IMR-90 (cell line): ENCODE measurements at regions not wholly inside any gene's neighbourhood (a gene's known extent, or its start where the extent isn't known, plus 50 kb on each side); places are given as distances from the start of the nearest gene placed in this dataset.

ENCODE experiments used
- ATAC-seq: fragments of 200-7000 bp; cut with Tn5 transposase; 2 replicates; pipeline ENCODE4 v1.9.1; 2020; ENCODE audit warnings: low read depth, mild to moderate bottlenecking, moderate library complexity
- BruUV-seq: library from RNA; stranded (reverse); fragments of 400-500 nt; replicated peaks from 2 replicates; lab custom pipeline; 2021; lab: Mats Ljungman, UMichigan
- CTCF ChIA-PET: fragments of 300-600 bp; formaldehyde crosslinking; extraction: SDS; loops from one replicate; lab custom pipeline; 2021; ENCODE audit warnings: antibody characterized with exemption; lab: Yijun Ruan, JAX
- POLR2A ChIA-PET: fragments of 300-600 bp; sonication (Branson Sonifier 250); formaldehyde crosslinking; loops from one replicate; lab custom pipeline; 2022; ENCODE audit warnings: antibody characterized with exemption; ENCODE audit not compliant: unreplicated experiment; lab: Charles Lee
- DNase-seq: peaks from one replicate; pipeline ENCODE4 v3.0.0; 2013
- H2AFZ ChIP-seq: replicated peaks from 2 replicates; pipeline ENCODE3; 2013; ENCODE audit warnings: low read length, mild to moderate bottlenecking; ENCODE audit not compliant: poor library complexity
- H2AK5ac ChIP-seq: 2 replicates; pipeline ENCODE4 v1.6.1; 2013; ENCODE audit warnings: low read depth, low read length, inconsistent platforms
- H2AK9ac ChIP-seq: replicated peaks from 2 replicates; pipeline ENCODE3; 2013; ENCODE audit warnings: mild to moderate bottlenecking, low read depth, low read length, moderate library complexity; ENCODE audit not compliant: poor library complexity
- H2BK120ac ChIP-seq: 2 replicates; pipeline ENCODE4 v1.6.1; 2013; ENCODE audit warnings: low read depth, low read length, inconsistent platforms
- H2BK15ac ChIP-seq: 3 replicates; pipeline ENCODE4 v1.6.1; 2013; ENCODE audit warnings: low read depth, low read length, inconsistent platforms
- H2BK20ac ChIP-seq: 2 replicates; pipeline ENCODE4 v1.6.1; 2013; ENCODE audit warnings: low read depth, mild to moderate bottlenecking, inconsistent platforms, low read length, moderate library complexity
- H2BK5ac ChIP-seq: 2 replicates; pipeline ENCODE4 v1.6.1; 2013; ENCODE audit warnings: mild to moderate bottlenecking, low read depth, low read length, inconsistent platforms; ENCODE audit not compliant: poor library complexity, severe bottlenecking
- H3K14ac ChIP-seq: replicated peaks from 2 replicates; pipeline ENCODE4 v1.6.1; 2013; ENCODE audit warnings: low read depth, low read length, inconsistent platforms
- H3K18ac ChIP-seq: 2 replicates; pipeline ENCODE4 v1.6.1; 2013; ENCODE audit warnings: low read depth, low read length, control low read depth
- H3K23ac ChIP-seq: 2 replicates; pipeline ENCODE4 v1.6.1; 2013; ENCODE audit warnings: low read depth, low read length, inconsistent platforms
- H3K27ac ChIP-seq: 2 replicates; pipeline ENCODE4 v1.5.1; 2013; ENCODE audit warnings: mild to moderate bottlenecking, control low read depth, low read length; ENCODE audit not compliant: insufficient read depth
- H3K27me3 ChIP-seq: 2 replicates; pipeline ENCODE4 v1.6.1; 2013; ENCODE audit warnings: low read length; ENCODE audit not compliant: control insufficient read depth, insufficient read depth
- H3K36me3 ChIP-seq: 2 replicates; pipeline ENCODE4 v1.6.1; 2013; ENCODE audit warnings: low read length, mixed read lengths; ENCODE audit not compliant: control insufficient read depth, insufficient read depth
- H3K4ac ChIP-seq: 2 replicates; pipeline ENCODE4 v1.6.1; 2013; ENCODE audit warnings: low read depth, low read length, inconsistent platforms
- H3K4me1 ChIP-seq: 2 replicates; pipeline ENCODE4 v1.6.1; 2013; ENCODE audit warnings: low read length, mixed read lengths; ENCODE audit not compliant: control insufficient read depth, insufficient read depth
- H3K4me2 ChIP-seq: 2 replicates; pipeline ENCODE4 v1.6.1; 2013; ENCODE audit warnings: low read depth, mild to moderate bottlenecking, control low read depth, low read length, moderate library complexity
- H3K4me3 ChIP-seq: 2 replicates; pipeline ENCODE4 v1.5.1; 2013; ENCODE audit warnings: low read depth, mild to moderate bottlenecking, control low read depth, low read length, moderate library complexity; ENCODE audit not compliant: insufficient read depth
- H3K56ac ChIP-seq: 2 replicates; pipeline ENCODE4 v1.6.1; 2013; ENCODE audit warnings: low read length, inconsistent platforms; ENCODE audit not compliant: insufficient read depth; ENCODE audit errors: extremely low read depth
- H3K79me1 ChIP-seq, 2 experiments: 2 replicates each; pipeline ENCODE4 v1.6.1; 2013; ENCODE audit warnings: low read length in 2 of 2, inconsistent platforms in 1 of 2, low read depth in 1 of 2
- H3K9ac ChIP-seq: 2 replicates; pipeline ENCODE4 v1.6.1; 2013; ENCODE audit warnings: low read depth, low read length, control low read depth
- H3K9me1 ChIP-seq: 2 replicates; pipeline ENCODE4 v1.6.1; 2013; ENCODE audit warnings: low read length, inconsistent platforms; ENCODE audit not compliant: insufficient read depth
- H3K9me3 ChIP-seq: 2 replicates; pipeline ENCODE4 v1.6.1; 2013; ENCODE audit warnings: low read length; ENCODE audit not compliant: control insufficient read depth, insufficient read depth
- H4K20me1 ChIP-seq: 2 replicates; pipeline ENCODE4 v1.6.1; 2013; ENCODE audit warnings: low read length, inconsistent platforms; ENCODE audit not compliant: insufficient read depth
- H4K5ac ChIP-seq: 2 replicates; pipeline ENCODE4 v1.6.1; 2013; ENCODE audit warnings: mild to moderate bottlenecking, low read depth, low read length, control low read depth
- H4K8ac ChIP-seq, 2 experiments: 2 replicates each; pipeline ENCODE4 v1.6.1; 2013; ENCODE audit warnings: low read depth in 2 of 2, low read length in 2 of 2, control low read depth in 1 of 2, inconsistent platforms in 1 of 2
- H4K91ac ChIP-seq: 2 replicates; pipeline ENCODE4 v1.6.1; 2013; ENCODE audit warnings: low read depth, low read length, inconsistent platforms; ENCODE audit not compliant: insufficient read depth
- CEBPB ChIP-seq: IDR thresholded peaks from 2 replicates; pipeline ENCODE4 v1.6.1; 2012; ENCODE audit warnings: low read depth, low read length, improper control_type of control experiment
- CHD1 ChIP-seq: IDR thresholded peaks from 2 replicates; pipeline ENCODE4 v1.6.1; 2012; ENCODE audit warnings: low read depth, low read length, improper control_type of control experiment
- FOS ChIP-seq: fragments of 150-350 bp; IDR thresholded peaks from 2 replicates; pipeline ENCODE4 v1.6.1; 2016; ENCODE audit warnings: low read depth, low read length
- MAZ ChIP-seq: IDR thresholded peaks from 2 replicates; pipeline ENCODE4 v1.6.1; 2012; ENCODE audit warnings: low read depth, mild to moderate bottlenecking, low read length, improper control_type of control experiment, moderate library complexity, borderline replicate concordance
- MXI1 ChIP-seq: IDR thresholded peaks from 2 replicates; pipeline ENCODE4 v1.6.1; 2012; ENCODE audit warnings: low read depth, mild to moderate bottlenecking, low read length, moderate library complexity, borderline replicate concordance
- NFE2L2 ChIP-seq: fragments of 150-350 bp; IDR thresholded peaks from 2 replicates; pipeline ENCODE4 v1.6.1; 2016; ENCODE audit warnings: low read depth, mild to moderate bottlenecking, low read length
- POLR2A ChIP-seq: IDR thresholded peaks from 2 replicates; pipeline ENCODE4 v1.6.1; 2012; ENCODE audit warnings: mild to moderate bottlenecking, low read depth, low read length
- RAD21 ChIP-seq: IDR thresholded peaks from 2 replicates; pipeline ENCODE4 v1.6.1; 2012; ENCODE audit warnings: low read length, improper control_type of control experiment
- RCOR1 ChIP-seq: IDR thresholded peaks from 2 replicates; pipeline ENCODE4 v1.6.1; 2012; ENCODE audit warnings: mild to moderate bottlenecking, low read length, improper control_type of control experiment; ENCODE audit not compliant: insufficient replicate concordance
- RFX5 ChIP-seq: IDR thresholded peaks from 2 replicates; pipeline ENCODE4 v1.8.0; 2012; ENCODE audit warnings: low read depth, mild to moderate bottlenecking, low read length, moderate library complexity
- SMC3 ChIP-seq: fragments of 150-350 bp; IDR thresholded peaks from 2 replicates; pipeline ENCODE4 v1.6.1; 2016; ENCODE audit warnings: low read depth, mild to moderate bottlenecking, antibody characterized with exemption, low read length, moderate library complexity
- WGBS, 2 experiments: methylation state at CpG; one replicate each; pipeline versions ENCODE4 v1.1.5 to v1.1.7; 2013; ENCODE audit warnings: missing lambda C conversion rate in 2 of 2; ENCODE audit not compliant: insufficient read length in 1 of 2; ENCODE audit errors: extremely low coverage in 2 of 2; 5-methylcytosine and 5-hydroxymethylcytosine counted together
- dilution Hi-C: fragments of 300-500 bp; cut with HindIII; formaldehyde crosslinking; loops from one replicate; pipeline ENCODE4 v1.14.3; 2018; ENCODE audit warnings: low sequenced_read_pairs; ENCODE audit not compliant: unreplicated experiment
- in situ Hi-C: fragments of 300-500 bp; cut with MboI; formaldehyde crosslinking; loops from 3 replicates; pipeline ENCODE4 v1.14.3; 2019; ENCODE audit warnings: low sequenced_read_pairs, inconsistent platforms, mixed read lengths
- intact Hi-C: fragments of 100-400 bp; cut with micrococcal nuclease; formaldehyde crosslinking; loops from 2 replicates; pipeline ENCODE4 v1.10.0; 2022
- TF ChIP-seq, protein P1 (sequence below): conservative IDR thresholded peaks from 2 replicates; pipeline ENCODE4 v1.5.1; 2012; ENCODE audit warnings: mild to moderate bottlenecking, low read depth, low read length, improper control_type of control experiment
- TF ChIP-seq, protein P2 (sequence below): fragments of 150-350 bp; IDR thresholded peaks from 2 replicates; pipeline ENCODE4 v1.6.1; 2017; ENCODE audit warnings: mild to moderate bottlenecking, antibody characterized with exemption, low read length, low read depth
- TF ChIP-seq, protein P3 (sequence below): fragments of 150-350 bp; IDR thresholded peaks from 2 replicates; pipeline ENCODE4 v1.6.1; 2016; ENCODE audit warnings: low read depth, mild to moderate bottlenecking, low read length, moderate library complexity, borderline replicate concordance

DNA sequence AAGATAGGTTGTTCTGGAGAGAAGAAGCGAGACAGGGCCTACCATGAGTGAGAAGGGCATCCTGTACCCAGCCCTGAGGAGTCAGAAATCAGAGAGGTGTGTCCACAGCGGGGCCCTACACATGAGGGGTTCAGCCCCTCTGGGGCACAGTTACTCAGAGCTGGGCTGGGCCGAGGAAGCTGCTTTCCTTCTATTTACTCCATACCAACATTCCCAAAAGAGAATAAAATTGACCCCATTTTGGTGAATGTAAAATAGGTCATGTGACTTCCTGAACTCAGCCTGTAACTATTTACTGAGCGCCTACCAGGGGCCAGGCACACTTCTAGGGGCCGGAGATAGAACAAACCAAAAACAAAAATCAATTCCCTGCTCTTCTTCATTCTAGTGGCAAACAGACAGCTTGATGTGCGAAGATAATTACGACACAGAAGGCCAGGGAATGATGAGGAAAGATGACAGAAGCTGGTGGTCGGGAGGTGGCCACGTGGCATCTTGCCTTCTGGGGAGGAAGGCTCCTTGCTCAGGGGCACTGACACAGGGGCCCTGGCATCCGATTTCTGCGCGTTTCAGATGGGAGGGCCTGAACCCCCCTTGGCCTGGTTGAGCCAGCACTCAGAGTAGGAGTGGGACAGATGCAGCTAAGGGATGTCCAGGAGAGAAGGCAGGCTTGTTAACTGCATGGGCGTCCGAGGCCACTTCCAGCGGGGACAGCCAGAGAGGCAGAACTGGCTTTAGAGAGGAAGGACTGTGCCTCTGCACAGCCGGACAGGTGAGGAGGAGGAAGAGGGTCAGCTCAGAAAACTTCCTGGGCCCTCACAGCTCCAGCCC lies 121.8 kb downstream of the NSG2 start:
- Histone ChIP-seq H2BK20ac (no peak overlapping the region), H2AFZ (no peak overlapping the region), H2BK15ac (no peak overlapping the region), H3K27me3 (no peaks in the 10 kb centered on the region), H4K20me1 (no peaks in the 10 kb centered on the region), H2AK9ac (no peak overlapping the region), H3K27ac (no peak overlapping the region), H2BK120ac (no peak overlapping the region), H3K4me3 (no peak overlapping the region), H4K5ac (no peak overlapping the region), H3K14ac (no peak overlapping the region), H3K79me1 (no peaks in the 10 kb centered on the region), H4K91ac (no peak overlapping the region), H3K9ac (no peak overlapping the region), H3K9me3 (peaks cover 14% of the 10 kb centered on the region; the same call in 1 of the 2 replicates), H3K9me1 (no peaks in the 10 kb centered on the region), H2BK5ac (no peak overlapping the region), H3K4ac (no peak overlapping the region), H3K4me2 (no peak overlapping the region), H3K4me1 (no peaks in the 10 kb centered on the region), H3K56ac (no peak overlapping the region), H3K36me3 (no peaks in the 10 kb centered on the region), H3K18ac (no peak overlapping the region), H3K23ac (no peak overlapping the region), H4K8ac (no peak overlapping the region), H2AK5ac (no peak overlapping the region)
- CTCF ChIA-PET = interaction anchor here (0.6 kb wide), 1 partner anchor 24 kb away, joined by 3 read pairs; no protein-coding TSS in a partner anchor
- no TSS peak for BruUV-seq
- DNase-seq (no peak), ATAC-seq (no peak)
- in situ Hi-C loops = no loop called here
- TF ChIP-seq SMC3 = no peak
- no peak for TF ChIP-seq CEBPB
- no peak for TF ChIP-seq NFE2L2
- TF ChIP-seq RCOR1 = no peak
- no peak for TF ChIP-seq POLR2A
- TF ChIP-seq RAD21 = no peak
- TF ChIP-seq, protein P1, sequence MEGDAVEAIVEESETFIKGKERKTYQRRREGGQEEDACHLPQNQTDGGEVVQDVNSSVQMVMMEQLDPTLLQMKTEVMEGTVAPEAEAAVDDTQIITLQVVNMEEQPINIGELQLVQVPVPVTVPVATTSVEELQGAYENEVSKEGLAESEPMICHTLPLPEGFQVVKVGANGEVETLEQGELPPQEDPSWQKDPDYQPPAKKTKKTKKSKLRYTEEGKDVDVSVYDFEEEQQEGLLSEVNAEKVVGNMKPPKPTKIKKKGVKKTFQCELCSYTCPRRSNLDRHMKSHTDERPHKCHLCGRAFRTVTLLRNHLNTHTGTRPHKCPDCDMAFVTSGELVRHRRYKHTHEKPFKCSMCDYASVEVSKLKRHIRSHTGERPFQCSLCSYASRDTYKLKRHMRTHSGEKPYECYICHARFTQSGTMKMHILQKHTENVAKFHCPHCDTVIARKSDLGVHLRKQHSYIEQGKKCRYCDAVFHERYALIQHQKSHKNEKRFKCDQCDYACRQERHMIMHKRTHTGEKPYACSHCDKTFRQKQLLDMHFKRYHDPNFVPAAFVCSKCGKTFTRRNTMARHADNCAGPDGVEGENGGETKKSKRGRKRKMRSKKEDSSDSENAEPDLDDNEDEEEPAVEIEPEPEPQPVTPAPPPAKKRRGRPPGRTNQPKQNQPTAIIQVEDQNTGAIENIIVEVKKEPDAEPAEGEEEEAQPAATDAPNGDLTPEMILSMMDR = no peak
- no peak for TF ChIP-seq MXI1
- TF ChIP-seq MAZ = no peak
- no peak for TF ChIP-seq FOS
- TF ChIP-seq, protein P2, sequence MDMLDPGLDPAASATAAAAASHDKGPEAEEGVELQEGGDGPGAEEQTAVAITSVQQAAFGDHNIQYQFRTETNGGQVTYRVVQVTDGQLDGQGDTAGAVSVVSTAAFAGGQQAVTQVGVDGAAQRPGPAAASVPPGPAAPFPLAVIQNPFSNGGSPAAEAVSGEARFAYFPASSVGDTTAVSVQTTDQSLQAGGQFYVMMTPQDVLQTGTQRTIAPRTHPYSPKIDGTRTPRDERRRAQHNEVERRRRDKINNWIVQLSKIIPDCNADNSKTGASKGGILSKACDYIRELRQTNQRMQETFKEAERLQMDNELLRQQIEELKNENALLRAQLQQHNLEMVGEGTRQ = no peak
- no peak for TF ChIP-seq CHD1
- no peak for TF ChIP-seq RFX5
- TF ChIP-seq, protein P3, sequence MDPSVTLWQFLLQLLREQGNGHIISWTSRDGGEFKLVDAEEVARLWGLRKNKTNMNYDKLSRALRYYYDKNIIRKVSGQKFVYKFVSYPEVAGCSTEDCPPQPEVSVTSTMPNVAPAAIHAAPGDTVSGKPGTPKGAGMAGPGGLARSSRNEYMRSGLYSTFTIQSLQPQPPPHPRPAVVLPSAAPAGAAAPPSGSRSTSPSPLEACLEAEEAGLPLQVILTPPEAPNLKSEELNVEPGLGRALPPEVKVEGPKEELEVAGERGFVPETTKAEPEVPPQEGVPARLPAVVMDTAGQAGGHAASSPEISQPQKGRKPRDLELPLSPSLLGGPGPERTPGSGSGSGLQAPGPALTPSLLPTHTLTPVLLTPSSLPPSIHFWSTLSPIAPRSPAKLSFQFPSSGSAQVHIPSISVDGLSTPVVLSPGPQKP = no peak
- POLR2A ChIA-PET = interaction anchor here (0.6 kb wide), 1 partner anchor 8 kb away, joined by 4 read pairs; no protein-coding TSS in a partner anchor
- WGBS, 2 experiments = 80% methylated on average over 3 of the region's 16 CpGs; no CpG with 5 or more reads in 1 of the 2 experiments
- intact Hi-C loops = no loop called here
- dilution Hi-C loops = no loop called here
